HG03064 (cell line): ENCODE measurements at regions not wholly inside any gene's neighbourhood (a gene's known extent, or its start where the extent isn't known, plus 50 kb on each side); places are given as distances from the start of the nearest gene placed in this dataset.

Source experiments
- ATAC-seq: cut with Tn5 transposase; IDR thresholded peaks from one replicate; pipeline ENCODE4 v1.9.1; 2021; ENCODE audit warnings: low read depth; ENCODE audit not compliant: unreplicated experiment

GRCh38 chrX:39823424-39823823 is 274.3 kb downstream of the BCOR start:
- no peak for ATAC-seq

DNA sequence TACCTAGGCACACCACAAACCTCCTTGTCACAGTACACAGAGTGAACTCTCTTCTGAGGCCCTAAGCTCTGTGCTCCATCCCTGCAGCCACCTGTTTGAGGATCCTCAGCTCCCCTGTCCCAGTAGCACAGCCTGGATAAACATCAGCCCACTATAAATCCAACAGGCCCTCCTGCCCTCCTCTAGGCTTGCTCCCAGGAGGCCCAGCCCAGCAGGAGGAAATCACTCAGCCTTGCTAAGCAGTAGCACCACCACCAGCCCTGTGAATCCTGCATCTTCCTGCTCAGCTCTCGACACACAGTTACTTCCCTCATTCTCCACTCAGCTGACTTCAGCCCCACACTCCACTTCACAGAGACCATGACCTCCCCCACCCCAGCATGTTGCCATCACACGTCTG is 273.9 kb downstream of the BCOR start:
- ATAC-seq = no peak

- ATAC-seq = no peak
These were observed 270.8 kb downstream of the BCOR start for GRCh38 chrX:39826813-39827543.

DNA sequence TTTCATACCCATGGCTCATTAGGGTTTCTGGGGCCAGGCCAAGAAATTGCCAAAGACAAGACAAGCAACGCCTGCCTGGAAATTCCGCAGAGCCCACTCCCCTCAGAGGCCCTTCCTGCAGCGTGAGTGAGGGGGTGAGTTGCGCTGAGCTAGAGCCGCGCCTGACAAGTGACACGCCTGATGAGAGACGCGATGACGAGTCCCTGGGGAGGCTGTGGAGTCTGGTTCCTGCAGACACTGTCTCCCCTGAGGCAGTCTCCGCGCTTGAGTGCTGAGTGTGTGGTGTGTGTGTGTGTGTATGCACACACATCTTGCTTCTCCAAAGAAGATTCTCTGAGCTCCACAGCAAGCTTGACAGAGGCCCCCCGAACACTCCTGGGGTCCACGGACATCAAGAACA is 269.8 kb downstream of the BCOR start:
- ATAC-seq = no peak

GRCh38 chrX:39828971-39829370 is 268.8 kb downstream of the BCOR start:
- ATAC-seq = no peak

DNA sequence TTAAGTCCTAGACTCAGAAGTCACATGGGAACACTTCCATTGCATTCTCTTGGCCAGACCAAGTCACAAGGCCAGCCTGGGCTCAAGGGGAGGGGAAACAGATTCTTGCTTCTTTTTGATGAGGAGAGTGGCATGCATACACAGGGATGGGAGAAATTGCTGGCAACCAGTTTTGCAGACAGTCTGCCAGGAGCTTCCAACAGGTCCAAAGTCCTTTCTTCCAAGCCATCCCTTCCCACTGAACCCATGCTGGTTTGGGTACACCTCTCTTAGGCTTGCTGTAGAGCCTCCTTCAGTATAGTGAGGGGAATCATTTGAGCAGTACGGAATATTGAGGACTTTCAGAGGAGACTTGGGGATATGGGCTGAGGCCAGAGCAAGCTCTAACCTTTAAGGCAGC is 267.8 kb downstream of the BCOR start:
- ATAC-seq = no peak

- ATAC-seq = no peak
These were observed 267.3 kb downstream of the BCOR start for GRCh38 chrX:39830414-39830813.

DNA sequence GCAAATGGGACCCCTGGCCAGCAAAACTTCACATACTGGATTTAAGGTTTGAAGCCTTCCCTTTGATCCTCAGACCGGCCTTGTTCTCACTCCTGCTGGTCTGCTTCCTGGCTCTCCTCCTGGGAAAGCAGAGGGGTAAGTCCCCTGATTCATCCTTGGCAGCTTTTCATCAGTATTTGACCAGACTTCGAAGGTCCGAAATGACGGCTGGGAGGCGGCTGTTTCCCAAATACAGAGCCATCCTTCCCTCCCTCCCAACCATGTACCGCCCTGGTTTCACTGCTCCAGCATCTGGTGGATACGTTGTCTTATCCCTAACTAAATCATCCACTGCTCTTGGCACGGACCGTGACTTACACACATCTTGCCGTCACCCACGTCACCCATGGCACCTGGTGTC is 265.5 kb downstream of the BCOR start:
- ATAC-seq = no peak

DNA sequence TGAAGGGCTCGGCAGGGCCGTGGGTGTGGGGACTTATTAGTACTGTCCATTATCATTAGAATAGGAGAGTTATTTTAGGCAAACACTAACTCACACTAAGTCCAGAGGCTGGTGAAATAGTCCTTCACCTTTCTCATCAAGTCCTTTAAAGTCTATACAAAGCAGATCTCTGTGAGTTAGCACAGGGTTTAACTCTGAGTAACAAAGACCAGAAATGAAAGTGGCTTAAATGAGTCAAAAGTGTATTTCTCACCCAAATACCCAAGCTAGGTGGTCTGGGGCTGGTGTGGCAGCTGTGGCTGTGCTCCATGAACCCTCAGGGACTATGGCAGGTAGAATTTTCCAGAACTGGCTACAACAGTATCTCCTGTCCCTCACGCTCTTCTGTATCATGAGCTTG is 263.2 kb downstream of the BCOR start:
- ATAC-seq = no peak

GRCh38 chrX:39835241-39835640 is 262.5 kb downstream of the BCOR start:
- ATAC-seq = no peak

GRCh38 chrX:39835776-39836175 is 262.0 kb downstream of the BCOR start:
- ATAC-seq = no peak

DNA sequence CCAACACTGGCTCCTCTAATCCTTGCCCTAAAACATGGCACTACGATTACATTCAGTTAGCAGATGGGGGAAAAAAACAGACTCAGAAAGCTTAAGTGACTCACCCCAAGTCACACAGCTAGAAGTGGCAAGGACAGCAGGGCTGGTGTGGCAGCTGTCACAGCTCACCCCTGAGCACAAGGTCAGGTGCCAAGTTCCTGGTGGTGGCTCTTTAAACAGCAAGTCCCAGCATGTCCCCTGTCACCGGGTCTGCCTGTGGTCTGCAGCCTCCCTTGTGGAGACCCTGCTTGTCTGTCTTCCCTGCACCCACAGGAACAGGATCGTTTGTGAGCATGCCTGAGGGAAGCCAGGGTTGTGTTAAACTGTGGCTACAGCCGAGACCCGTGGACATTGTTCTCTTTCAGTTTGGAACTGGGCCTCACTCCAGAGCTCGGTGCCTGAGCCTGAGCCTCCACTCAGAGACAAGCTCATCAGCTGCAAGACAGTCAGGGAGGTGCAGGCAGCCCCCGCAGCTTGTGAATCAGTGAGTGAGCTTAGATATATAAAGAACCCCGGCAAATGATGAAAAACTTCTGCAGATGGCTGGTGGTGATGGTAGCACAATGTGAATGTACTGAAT is 260.8 kb downstream of the BCOR start:
- no peak for ATAC-seq

- ATAC-seq = no peak
These were observed 260.1 kb downstream of the BCOR start for GRCh38 chrX:39837688-39838087.

GRCh38 chrX:39839371-39839770 is 258.4 kb downstream of the BCOR start:
- ATAC-seq = no peak

DNA sequence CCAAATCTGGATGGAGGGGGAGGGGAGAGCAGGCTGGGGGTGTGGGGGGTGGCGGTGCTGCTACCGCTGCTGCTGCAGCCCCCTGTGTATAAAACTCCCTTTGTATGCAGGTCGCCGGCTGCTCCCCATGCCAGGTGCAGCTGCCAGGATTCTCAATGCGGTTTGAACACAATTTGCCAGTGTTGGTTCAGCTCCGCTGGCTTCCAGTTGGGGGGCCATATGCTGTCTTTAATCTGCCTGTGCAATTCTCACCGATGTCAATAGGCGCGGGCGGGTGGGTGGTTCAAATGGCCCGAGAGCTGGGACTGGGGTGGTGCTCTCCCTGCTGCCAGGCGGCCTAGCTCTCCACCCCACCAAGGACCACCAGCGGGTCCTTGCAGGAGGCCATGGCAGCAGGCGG is 257.6 kb downstream of the BCOR start:
- ATAC-seq = no peak

DNA sequence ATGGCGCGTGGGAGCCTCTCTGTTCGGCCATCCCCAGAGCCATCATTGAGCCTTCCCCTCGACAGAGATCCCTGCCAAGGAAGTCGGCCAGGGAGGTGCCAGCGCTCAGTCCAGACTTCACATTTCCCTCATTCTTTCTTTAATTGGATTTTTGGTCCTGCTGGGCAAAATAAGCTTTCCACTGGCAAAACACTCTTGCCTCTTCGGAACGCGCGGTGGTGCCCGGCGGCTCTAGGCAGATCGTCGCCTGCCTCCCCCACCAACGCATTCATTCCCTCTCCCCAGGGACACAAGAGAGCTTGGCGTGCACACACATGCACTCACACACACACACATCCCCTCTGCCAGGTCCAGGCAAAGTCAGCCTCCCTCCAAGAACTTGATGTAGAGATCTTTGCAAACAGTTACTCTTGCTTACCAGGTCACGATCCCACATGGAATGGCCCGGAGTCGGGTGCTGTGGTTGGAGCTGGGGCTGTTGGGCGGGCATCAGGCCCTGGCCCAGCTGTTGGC is 257.1 kb downstream of the BCOR start:
- ATAC-seq = no peak

GRCh38 chrX:39841604-39842003 is 256.2 kb downstream of the BCOR start:
- ATAC-seq = no peak

- ATAC-seq = no peak
These were observed 255.3 kb downstream of the BCOR start for GRCh38 chrX:39842281-39842973.

GRCh38 chrX:39843318-39843717 is 254.4 kb downstream of the BCOR start:
- no peak for ATAC-seq

GRCh38 chrX:39845233-39845632 is 252.5 kb downstream of the BCOR start:
- ATAC-seq = no peak

DNA sequence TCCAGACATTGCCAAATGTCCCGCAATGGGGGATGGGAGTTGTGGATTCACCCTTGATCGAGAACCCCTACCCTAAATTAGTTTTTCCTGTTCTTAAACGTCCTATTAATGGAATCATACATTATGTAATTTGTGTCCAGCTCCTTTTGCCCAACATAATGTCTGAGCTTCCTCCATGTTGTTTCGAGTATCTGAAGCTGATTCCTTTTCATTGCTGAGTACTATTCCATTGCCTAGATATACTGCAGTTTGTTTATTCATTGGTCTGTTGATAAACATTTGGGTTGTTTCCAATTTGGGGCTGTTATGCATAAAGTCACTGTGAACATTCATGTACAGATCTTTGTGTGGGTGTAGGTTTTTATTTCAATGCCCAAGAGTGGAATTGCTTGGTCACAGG is 251.3 kb downstream of the BCOR start:
- no peak for ATAC-seq

- no peak for ATAC-seq
These were observed 249.5 kb downstream of the BCOR start for GRCh38 chrX:39848243-39848642.
